ENCODE measurements at regions not wholly inside any gene's neighbourhood (a gene's known extent, or its start where the extent isn't known, plus 50 kb on each side); places are given as distances from the start of the nearest gene placed in this dataset.

DNA sequence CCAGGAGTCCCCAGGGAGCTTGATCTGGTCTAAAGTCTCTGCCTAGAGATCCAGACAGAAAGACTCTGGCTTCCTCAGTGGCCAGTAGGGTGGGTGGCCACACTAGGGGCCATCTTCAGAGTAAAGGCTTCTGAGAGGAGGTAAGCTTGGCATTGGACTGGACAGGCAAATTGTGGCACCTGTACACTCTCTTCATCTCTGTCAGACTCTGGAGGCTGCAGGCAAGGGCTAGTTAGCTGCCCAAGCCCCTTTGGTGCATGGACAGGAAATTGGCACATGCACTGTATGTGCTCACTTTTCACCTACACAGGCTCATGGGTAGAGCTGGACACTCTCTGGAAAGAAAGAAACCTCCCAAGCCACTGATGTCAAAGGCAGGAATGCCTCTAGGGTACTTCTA lies 142.8 kb downstream of the PJA1 start:
- Histone ChIP-seq H3K4me1 (ENCODE audit: control insufficient read depth in 4 of 4, insufficient read depth in 4 of 4, low read length in 3 of 4) (no peaks in the 10 kb centered on the region), H3K4me3 (ENCODE audit: low read depth in 1 of 3, low read length in 3 of 3) (no peak overlapping the region), H3K27me3 (ENCODE audit: control insufficient read depth in 4 of 4, insufficient read depth in 4 of 4, low read length in 3 of 4) (no peaks in the 10 kb centered on the region), H3K27ac (ENCODE audit: low read depth in 1 of 2, low read length in 2 of 2) (no peak overlapping the region), H3K9ac (ENCODE audit: low read depth in 1 of 2, low read length in 2 of 2) (no peak overlapping the region), H3K36me3 (ENCODE audit: control insufficient read depth in 4 of 4, insufficient read depth in 3 of 4, low read depth in 1 of 4, low read length in 3 of 4) (no peaks in the 10 kb centered on the region), H3K9me3 (ENCODE audit: control insufficient read depth in 4 of 4, low read length in 3 of 4) (no peaks in the 10 kb centered on the region)
- no peak for DNase-seq (ENCODE audit: low spot score)
- TF ChIP-seq FOXA1 (IDR thresholded peaks at IDR 0.05) (no peak), RAD21 (IDR thresholded peaks at IDR 0.05) (no peak), YY1 (IDR thresholded peaks at IDR 0.05) (no peak), HNF4A (conservative IDR thresholded peaks at IDR 0.05) (no peak), RXRA (IDR thresholded peaks at IDR 0.05) (no peak), GABPA (IDR thresholded peaks at IDR 0.05 in 1 of 2, conservative IDR thresholded peaks at IDR 0.05 in 1 of 2) (no peak), NR2F2 (IDR thresholded peaks at IDR 0.05) (no peak)
- TF ChIP-seq, protein P1, sequence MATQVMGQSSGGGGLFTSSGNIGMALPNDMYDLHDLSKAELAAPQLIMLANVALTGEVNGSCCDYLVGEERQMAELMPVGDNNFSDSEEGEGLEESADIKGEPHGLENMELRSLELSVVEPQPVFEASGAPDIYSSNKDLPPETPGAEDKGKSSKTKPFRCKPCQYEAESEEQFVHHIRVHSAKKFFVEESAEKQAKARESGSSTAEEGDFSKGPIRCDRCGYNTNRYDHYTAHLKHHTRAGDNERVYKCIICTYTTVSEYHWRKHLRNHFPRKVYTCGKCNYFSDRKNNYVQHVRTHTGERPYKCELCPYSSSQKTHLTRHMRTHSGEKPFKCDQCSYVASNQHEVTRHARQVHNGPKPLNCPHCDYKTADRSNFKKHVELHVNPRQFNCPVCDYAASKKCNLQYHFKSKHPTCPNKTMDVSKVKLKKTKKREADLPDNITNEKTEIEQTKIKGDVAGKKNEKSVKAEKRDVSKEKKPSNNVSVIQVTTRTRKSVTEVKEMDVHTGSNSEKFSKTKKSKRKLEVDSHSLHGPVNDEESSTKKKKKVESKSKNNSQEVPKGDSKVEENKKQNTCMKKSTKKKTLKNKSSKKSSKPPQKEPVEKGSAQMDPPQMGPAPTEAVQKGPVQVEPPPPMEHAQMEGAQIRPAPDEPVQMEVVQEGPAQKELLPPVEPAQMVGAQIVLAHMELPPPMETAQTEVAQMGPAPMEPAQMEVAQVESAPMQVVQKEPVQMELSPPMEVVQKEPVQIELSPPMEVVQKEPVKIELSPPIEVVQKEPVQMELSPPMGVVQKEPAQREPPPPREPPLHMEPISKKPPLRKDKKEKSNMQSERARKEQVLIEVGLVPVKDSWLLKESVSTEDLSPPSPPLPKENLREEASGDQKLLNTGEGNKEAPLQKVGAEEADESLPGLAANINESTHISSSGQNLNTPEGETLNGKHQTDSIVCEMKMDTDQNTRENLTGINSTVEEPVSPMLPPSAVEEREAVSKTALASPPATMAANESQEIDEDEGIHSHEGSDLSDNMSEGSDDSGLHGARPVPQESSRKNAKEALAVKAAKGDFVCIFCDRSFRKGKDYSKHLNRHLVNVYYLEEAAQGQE (IDR thresholded peaks at IDR 0.05) = no peak
- TF ChIP-seq, protein P2, sequence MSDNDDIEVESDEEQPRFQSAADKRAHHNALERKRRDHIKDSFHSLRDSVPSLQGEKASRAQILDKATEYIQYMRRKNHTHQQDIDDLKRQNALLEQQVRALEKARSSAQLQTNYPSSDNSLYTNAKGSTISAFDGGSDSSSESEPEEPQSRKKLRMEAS (IDR thresholded peaks at IDR 0.05) = no peak
- TF ChIP-seq, protein P3, sequence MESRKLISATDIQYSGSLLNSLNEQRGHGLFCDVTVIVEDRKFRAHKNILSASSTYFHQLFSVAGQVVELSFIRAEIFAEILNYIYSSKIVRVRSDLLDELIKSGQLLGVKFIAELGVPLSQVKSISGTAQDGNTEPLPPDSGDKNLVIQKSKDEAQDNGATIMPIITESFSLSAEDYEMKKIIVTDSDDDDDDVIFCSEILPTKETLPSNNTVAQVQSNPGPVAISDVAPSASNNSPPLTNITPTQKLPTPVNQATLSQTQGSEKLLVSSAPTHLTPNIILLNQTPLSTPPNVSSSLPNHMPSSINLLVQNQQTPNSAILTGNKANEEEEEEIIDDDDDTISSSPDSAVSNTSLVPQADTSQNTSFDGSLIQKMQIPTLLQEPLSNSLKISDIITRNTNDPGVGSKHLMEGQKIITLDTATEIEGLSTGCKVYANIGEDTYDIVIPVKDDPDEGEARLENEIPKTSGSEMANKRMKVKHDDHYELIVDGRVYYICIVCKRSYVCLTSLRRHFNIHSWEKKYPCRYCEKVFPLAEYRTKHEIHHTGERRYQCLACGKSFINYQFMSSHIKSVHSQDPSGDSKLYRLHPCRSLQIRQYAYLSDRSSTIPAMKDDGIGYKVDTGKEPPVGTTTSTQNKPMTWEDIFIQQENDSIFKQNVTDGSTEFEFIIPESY (IDR thresholded peaks at IDR 0.05) = no peak

DNA sequence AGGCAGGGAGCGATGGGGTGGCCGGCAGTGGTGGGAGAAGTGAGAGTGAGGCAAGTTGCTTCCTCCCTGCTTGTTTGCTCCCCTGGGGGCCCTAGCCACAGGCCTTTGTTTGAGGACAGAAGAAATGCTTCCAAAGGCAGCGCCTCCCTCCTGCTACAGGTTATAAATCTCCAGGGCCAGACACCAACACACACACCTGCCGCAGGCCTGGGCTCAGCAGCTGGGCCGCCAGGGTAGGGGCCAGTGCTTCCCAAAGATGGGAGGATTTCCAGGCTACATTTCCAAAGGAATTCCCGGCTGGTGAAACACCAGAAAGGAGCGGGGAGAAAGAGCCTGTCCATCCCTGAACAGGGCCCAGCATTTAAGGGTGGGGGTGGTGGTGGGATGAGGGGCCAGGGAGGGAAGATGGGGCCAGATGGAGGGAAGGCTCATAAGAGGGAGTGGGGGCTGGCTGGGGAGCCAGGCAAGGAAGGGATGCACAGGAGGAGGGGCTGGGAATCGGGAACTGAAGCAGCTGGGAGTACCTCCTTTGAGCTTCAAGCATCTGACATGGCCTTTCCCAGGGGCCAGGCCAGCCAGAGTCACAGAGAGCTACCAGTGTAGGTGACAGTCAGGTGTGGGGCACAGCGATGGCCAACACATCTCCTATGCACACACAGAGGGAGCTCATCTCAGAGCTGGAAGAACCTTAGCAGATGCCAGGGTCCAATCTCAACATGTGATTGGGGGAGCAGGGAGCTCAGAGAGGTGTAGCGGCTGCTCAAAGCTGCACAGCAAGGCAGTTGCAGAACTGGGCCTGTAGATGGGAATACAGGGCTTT lies 143.9 kb downstream of the PJA1 start:
- no peak for DNase-seq (ENCODE audit: low spot score)
- 83% methylated on average over 10 of the region's 10 CpGs for WGBS

More for the DNA sequence above, 143.9 kb downstream of the PJA1 start:
- H3K36me3 ChIP-seq (ENCODE audit: control insufficient read depth in 4 of 4, insufficient read depth in 3 of 4, low read depth in 1 of 4, low read length in 3 of 4) = no peaks in the 10 kb centered on the region
- H3K27me3 ChIP-seq (ENCODE audit: control insufficient read depth in 4 of 4, insufficient read depth in 4 of 4, low read length in 3 of 4) = no peaks in the 10 kb centered on the region
- no peak overlapping the region for H3K4me3 ChIP-seq (ENCODE audit: low read depth in 1 of 3, low read length in 3 of 3)
- H3K4me1 ChIP-seq (ENCODE audit: control insufficient read depth in 4 of 4, insufficient read depth in 4 of 4, low read length in 3 of 4) = no peaks in the 10 kb centered on the region
- H3K27ac ChIP-seq (ENCODE audit: low read depth in 1 of 2, low read length in 2 of 2) = no peak overlapping the region
- TF ChIP-seq HNF4G (IDR thresholded peaks at IDR 0.05) = no peak
- TF ChIP-seq, protein P2 (IDR thresholded peaks at IDR 0.05) = no peak
- no peak for TF ChIP-seq TAF1 (conservative IDR thresholded peaks at IDR 0.05)
- TF ChIP-seq JUND (IDR thresholded peaks at IDR 0.05) = no peak
- TF ChIP-seq, protein P3 (IDR thresholded peaks at IDR 0.05) = no peak
- TF ChIP-seq NR2F2 (IDR thresholded peaks at IDR 0.05) = no peak
- TF ChIP-seq RAD21 (IDR thresholded peaks at IDR 0.05) = no peak
- TF ChIP-seq, protein P1 (IDR thresholded peaks at IDR 0.05) = no peak
- H3K9me3 ChIP-seq (ENCODE audit: control insufficient read depth in 4 of 4, low read length in 3 of 4) = no peaks in the 10 kb centered on the region
- no peak overlapping the region for H3K9ac ChIP-seq (ENCODE audit: low read depth in 1 of 2, low read length in 2 of 2)

Measured in liver (tissue), 7 donors.